SK-N-SH treated with all-trans-retinoic acid at 6 μM for 48 hours (cell line): ENCODE measurements at regions not wholly inside any gene's neighbourhood (a gene's known extent, or its start where the extent isn't known, plus 50 kb on each side); places are given as distances from the start of the nearest gene placed in this dataset.

Source experiments
- TF ChIP-seq, protein P1 (sequence below): fragments of 250-450 bp; sonication (Bioruptor Pico); IDR thresholded peaks from 2 replicates; pipeline ENCODE4 v1.5.1; 2021; ENCODE audit warnings: mild to moderate bottlenecking, moderate library complexity

DNA sequence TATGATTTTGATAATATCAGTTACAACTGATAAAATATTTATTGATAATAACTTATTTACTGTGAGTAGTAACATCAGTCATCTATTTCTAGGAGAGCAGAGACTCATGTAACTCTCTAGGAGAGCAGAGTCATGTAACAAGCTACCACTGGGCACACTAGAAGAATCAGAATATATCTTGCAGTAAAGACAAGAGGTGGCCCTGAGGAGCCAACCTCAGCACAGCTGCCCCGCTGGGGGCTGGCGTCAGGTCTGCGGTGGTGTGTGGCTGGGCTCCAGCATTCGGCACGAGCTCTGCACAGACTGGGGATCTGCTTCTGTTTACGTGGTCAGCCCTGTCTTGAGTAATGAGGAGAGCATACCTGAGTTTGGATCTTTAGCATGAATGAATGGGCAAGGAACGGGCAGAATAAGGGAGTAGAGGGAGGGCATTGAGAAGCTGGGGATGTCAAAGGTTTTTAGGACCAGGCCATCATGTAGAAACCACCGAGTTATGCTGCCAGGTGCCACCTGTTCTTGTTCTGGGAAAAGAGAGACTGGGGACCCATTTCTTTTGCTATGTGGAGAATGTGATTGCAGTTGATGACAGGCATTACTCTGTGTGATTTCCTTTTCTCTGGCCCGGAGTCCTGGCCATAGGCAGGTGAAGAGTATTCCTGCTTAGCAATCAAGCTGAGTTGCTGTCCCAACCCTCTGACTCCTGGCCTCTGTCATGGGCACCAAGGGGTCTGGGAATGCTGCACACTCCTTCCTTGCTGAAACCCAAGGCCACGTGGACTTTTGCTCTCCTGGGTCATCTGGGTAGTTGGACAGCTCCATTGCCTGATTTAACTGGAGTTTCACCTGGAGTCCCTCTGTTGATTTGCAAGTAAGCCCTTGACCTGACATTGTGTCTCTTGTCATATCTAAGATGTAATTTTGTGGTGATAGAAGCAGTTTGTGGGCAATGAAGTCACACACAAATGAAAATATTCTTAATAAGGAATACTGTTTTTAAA lies 50.9 kb upstream of the HEPHL1 start (continued):
- TF ChIP-seq, protein P1, sequence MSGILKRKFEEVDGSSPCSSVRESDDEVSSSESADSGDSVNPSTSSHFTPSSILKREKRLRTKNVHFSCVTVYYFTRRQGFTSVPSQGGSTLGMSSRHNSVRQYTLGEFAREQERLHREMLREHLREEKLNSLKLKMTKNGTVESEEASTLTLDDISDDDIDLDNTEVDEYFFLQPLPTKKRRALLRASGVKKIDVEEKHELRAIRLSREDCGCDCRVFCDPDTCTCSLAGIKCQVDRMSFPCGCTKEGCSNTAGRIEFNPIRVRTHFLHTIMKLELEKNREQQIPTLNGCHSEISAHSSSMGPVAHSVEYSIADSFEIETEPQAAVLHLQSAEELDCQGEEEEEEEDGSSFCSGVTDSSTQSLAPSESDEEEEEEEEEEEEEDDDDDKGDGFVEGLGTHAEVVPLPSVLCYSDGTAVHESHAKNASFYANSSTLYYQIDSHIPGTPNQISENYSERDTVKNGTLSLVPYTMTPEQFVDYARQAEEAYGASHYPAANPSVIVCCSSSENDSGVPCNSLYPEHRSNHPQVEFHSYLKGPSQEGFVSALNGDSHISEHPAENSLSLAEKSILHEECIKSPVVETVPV (CRISPR knock-in tag): no peak
- TF ChIP-seq, all 23 proteins: peak for 0
